SH-SY5Y (cell line): ENCODE measurements at regions not wholly inside any gene's neighbourhood (a gene's known extent, or its start where the extent isn't known, plus 50 kb on each side); places are given as distances from the start of the nearest gene placed in this dataset.

Experiments used
- GATA2 ChIP-seq: IDR thresholded peaks from 2 replicates; pipeline ENCODE4 v1.6.1; 2011; ENCODE audit warnings: mild to moderate bottlenecking, low read depth, low read length
- GATA3 ChIP-seq: IDR thresholded peaks from 2 replicates; pipeline ENCODE4 v1.6.1; 2011; ENCODE audit warnings: low read depth, mild to moderate bottlenecking, low read length, moderate library complexity

GRCh38 chr16:5377280-5377898 lies 279.8 kb upstream of the EEF2KMT start:
- TF ChIP-seq GATA3, result no peak
- no peak for TF ChIP-seq GATA2
